ENCODE measurements at regions not wholly inside any gene's neighbourhood (a gene's known extent, or its start where the extent isn't known, plus 50 kb on each side); places are given as distances from the start of the nearest gene placed in this dataset.

GRCh38 chr3:194781617-194782016 is 95.9 kb downstream of the FAM43A start:
- TF ChIP-seq POLR2AphosphoS5 (IDR thresholded peaks at IDR 0.05; ENCODE audit: low read depth, low read length) (no peak), RAD21 (IDR thresholded peaks at IDR 0.05; ENCODE audit: low read length) (no peak), EP300 (IDR thresholded peaks at IDR 0.05; ENCODE audit: borderline replicate concordance in 1 of 2, low read depth in 1 of 2, low read length in 1 of 2) (no peak), FOXM1 (IDR thresholded peaks at IDR 0.05; ENCODE audit: low read depth) (no peak), CTCF (IDR thresholded peaks at IDR 0.05) (no peak), TAF1 (IDR thresholded peaks at IDR 0.05; ENCODE audit: borderline replicate concordance, low read depth, low read length) (no peak), PBX3 (IDR thresholded peaks at IDR 0.05) (no peak), ELF1 (IDR thresholded peaks at IDR 0.05) (no peak), YY1 (IDR thresholded peaks at IDR 0.05; ENCODE audit: low read depth) (no peak), RXRA (IDR thresholded peaks at IDR 0.05; ENCODE audit: borderline replicate concordance, low read depth) (no peak), CHD2 (IDR thresholded peaks at IDR 0.05; ENCODE audit: low read length, partially characterized antibody) (no peak), FOXJ3 (CRISPR knock-in tag; IDR thresholded peaks at IDR 0.05) (no peak), SIN3A (IDR thresholded peaks at IDR 0.05; ENCODE audit: borderline replicate concordance, low read depth, low read length) (no peak), SMC3 (IDR thresholded peaks at IDR 0.05; ENCODE audit: low read depth, low read length) (no peak)
